K562 (cell line): ENCODE measurements at regions not wholly inside any gene's neighbourhood (a gene's known extent, or its start where the extent isn't known, plus 50 kb on each side); places are given as distances from the start of the nearest gene placed in this dataset.
A peak's percentile ranks its signal among the peaks of the same experiment; 100 is the strongest.
"Not testable (repeated sequence)": the region's sequence is repeated elsewhere in the genome, so short reads cannot be mapped to it uniquely, and the experiment has no call there.

Experiments used
- ATAC-seq: fragments of 200-7000 bp; cut with Tn5 transposase; 3 replicates; pipeline ENCODE4 v1.9.1; 2020; ENCODE audit warnings: moderate library complexity
- BruUV-seq: library from RNA; stranded (reverse); fragments of 400-500 nt; replicated peaks from 2 replicates; lab custom pipeline; 2021; lab: Mats Ljungman, UMichigan
- CTCF ChIA-PET: fragments of 300-600 bp; formaldehyde crosslinking; extraction: SDS; loops from one replicate; lab custom pipeline; 2021; ENCODE audit warnings: low intra/inter-chr PET ratio; lab: Yijun Ruan, JAX
- POLR2A ChIA-PET: fragments of 300-600, 350-650 bp; sonication (Branson Sonifier 250); formaldehyde crosslinking; extraction: SDS; loops from one replicate; lab custom pipeline; 2021; ENCODE audit warnings: antibody characterized with exemption, inconsistent platforms; lab: Yijun Ruan, JAX
- DNase-seq, 4 experiments: peaks; one replicate each; pipeline versions ENCODE4 v3.0.0 to v3.0.0-alpha.2; 2011 to 2018; ENCODE audit warnings: low spot score in 3 of 4, mixed read lengths in 3 of 4; ENCODE audit errors: extremely low read depth in 1 of 4
- FAIRE-seq: peaks from 2 replicates; lab custom pipeline; 2011; peaks lifted over from hg19 to GRCh38; lab: Jason Lieb, UNC
- H2AFZ ChIP-seq: 2 replicates; pipeline ENCODE4 v1.6.0; 2011; ENCODE audit warnings: low read depth, low read length, control low read depth, inconsistent platforms
- H3K27ac ChIP-seq: fragments of 200-600 bp; 3 replicates; pipeline ENCODE4 v1.8.0; 2011; ENCODE audit warnings: low read depth, mild to moderate bottlenecking, control low read depth, inconsistent platforms, low read length, moderate library complexity, mixed read lengths; ENCODE audit errors: extremely low read depth
- H3K27me3 ChIP-seq, 2 experiments: fragments of 300-600 bp in 1 of 2; 2 replicates in 1 of 2; 3 replicates in 1 of 2; pipeline versions ENCODE4 v1.6.0 to v1.8.0; 2011; ENCODE audit warnings: inconsistent platforms in 2 of 2, low read length in 2 of 2, mild to moderate bottlenecking in 1 of 2, mixed read lengths in 1 of 2, moderate library complexity in 1 of 2; ENCODE audit not compliant: control insufficient read depth in 2 of 2, insufficient read depth in 2 of 2
- H3K36me3 ChIP-seq: fragments of 300-600 bp; 3 replicates; pipeline ENCODE4 v1.8.0; 2011; ENCODE audit warnings: mild to moderate bottlenecking, low read length, inconsistent platforms; ENCODE audit not compliant: control insufficient read depth, insufficient read depth
- H3K4me1 ChIP-seq, 2 experiments: fragments of 200-600 bp in 1 of 2; replicated peaks in 1 of 2; 2 replicates in 1 of 2; 3 replicates in 1 of 2; pipeline versions ENCODE4 v1.5.1 to v1.8.0; 2011; ENCODE audit warnings: inconsistent platforms in 2 of 2, low read length in 2 of 2, mild to moderate bottlenecking in 1 of 2, mixed read lengths in 1 of 2, moderate library complexity in 1 of 2; ENCODE audit not compliant: control insufficient read depth in 2 of 2, insufficient read depth in 2 of 2
- H3K4me2 ChIP-seq: 2 replicates; pipeline ENCODE4 v1.6.1; 2011; ENCODE audit warnings: low read length, control low read depth, inconsistent platforms, mixed read lengths; ENCODE audit not compliant: insufficient read depth
- H3K4me3 ChIP-seq: fragments of 200-600 bp; sonication (generic), shearing (Covaris generic); 2 replicates; pipeline ENCODE4 v1.5.1; 2016; ENCODE audit warnings: control low read depth, inconsistent platforms
- H3K79me2 ChIP-seq: fragments of 200-600 bp; 3 replicates; pipeline ENCODE4 v1.8.0; 2011; ENCODE audit warnings: low read length, inconsistent platforms; ENCODE audit not compliant: control insufficient read depth, insufficient read depth
- H3K9ac ChIP-seq, 2 experiments: 2 replicates each; pipeline versions ENCODE4 v1.6.0 to v1.6.1; 2011; ENCODE audit warnings: low read depth in 2 of 2, low read length in 2 of 2, control low read depth in 1 of 2, inconsistent platforms in 1 of 2, mild to moderate bottlenecking in 1 of 2, mixed read lengths in 1 of 2; ENCODE audit not compliant: insufficient read depth in 1 of 2
- H3K9me1 ChIP-seq: one replicate; pipeline ENCODE4 v1.6.0; 2011; ENCODE audit warnings: inconsistent platforms, mild to moderate bottlenecking, low read length, moderate library complexity; ENCODE audit not compliant: control insufficient read depth, insufficient read depth
- H3K9me3 ChIP-seq: replicated peaks from 2 replicates; pipeline ENCODE4 v1.5.1; 2011; ENCODE audit warnings: low read depth, low read length, inconsistent platforms; ENCODE audit not compliant: control insufficient read depth, insufficient read depth
- H4K20me1 ChIP-seq: replicated peaks from 2 replicates; pipeline ENCODE4 v1.6.1; 2011; ENCODE audit warnings: low read length, inconsistent platforms, mixed read lengths; ENCODE audit not compliant: control insufficient read depth, insufficient read depth
- ARID1B ChIP-seq: fragments of 450-650 bp; IDR thresholded peaks from 2 replicates; pipeline ENCODE4 v1.6.1; 2016; ENCODE audit warnings: antibody characterized with exemption, mild to moderate bottlenecking, inconsistent platforms
- ATF7 ChIP-seq: fragments of 450-650 bp; IDR thresholded peaks from 2 replicates; pipeline ENCODE4 v1.7.1; 2014; ENCODE audit warnings: mild to moderate bottlenecking, moderate library complexity
- CBFA2T2 ChIP-seq: fragments of 450-650 bp; conservative IDR thresholded peaks from 2 replicates; pipeline ENCODE4 v1.6.1; 2017; ENCODE audit warnings: mild to moderate bottlenecking
- CBFA2T3 ChIP-seq: fragments of 450-650 bp; IDR thresholded peaks from 2 replicates; pipeline ENCODE4 v1.6.1; 2017
- DPF2 ChIP-seq: fragments of 450-650 bp; IDR thresholded peaks from 2 replicates; pipeline ENCODE4 v1.6.1; 2016
- EGR1 ChIP-seq: fragments of 450-650 bp; conservative IDR thresholded peaks from 2 replicates; pipeline ENCODE4 v1.6.1; 2017; ENCODE audit warnings: mild to moderate bottlenecking
- ESRRA ChIP-seq: fragments of 450-650 bp; IDR thresholded peaks from 2 replicates; pipeline ENCODE4 v1.6.1; 2014; ENCODE audit warnings: low read depth, mild to moderate bottlenecking, moderate library complexity, borderline replicate concordance
- FOSL1 ChIP-seq: fragments of 200-800 bp; sonication (Bioruptor generic); conservative IDR thresholded peaks from 2 replicates; pipeline ENCODE4 v1.6.1; 2016; ENCODE audit warnings: missing genetic modification characterization, missing compliant biosample characterization
- HDAC1 ChIP-seq, 2 experiments: fragments of 450-650 bp; IDR thresholded peaks; 2 replicates each; pipeline ENCODE4 v1.6.1; 2016 to 2017; ENCODE audit warnings: inconsistent platforms in 1 of 2, mild to moderate bottlenecking in 1 of 2, moderate library complexity in 1 of 2
- KDM1A ChIP-seq, 2 experiments: fragments of 450-650 bp; IDR thresholded peaks; 2 replicates each; pipeline ENCODE4 v1.6.1; 2016; ENCODE audit warnings: mild to moderate bottlenecking in 2 of 2
- LCOR ChIP-seq: sonication (generic); formaldehyde crosslinking; IDR thresholded peaks from 2 replicates; pipeline ENCODE4 v1.8.0; 2022; ENCODE audit warnings: mild to moderate bottlenecking, missing genetic modification reagents
- LEF1 ChIP-seq: fragments of 450-650 bp; IDR thresholded peaks from 2 replicates; pipeline ENCODE4 v1.6.1; 2016; ENCODE audit warnings: mild to moderate bottlenecking
- NCOR1 ChIP-seq: fragments of 450-650 bp; IDR thresholded peaks from 2 replicates; pipeline ENCODE4 v1.6.1; 2016; ENCODE audit warnings: mild to moderate bottlenecking, moderate library complexity
- NR2C1 ChIP-seq, 2 experiments: fragments of 450-650 bp; IDR thresholded peaks; 2 replicates each; pipeline ENCODE4 v1.6.1; 2017; ENCODE audit warnings: mild to moderate bottlenecking in 2 of 2, antibody characterized with exemption in 1 of 2, inconsistent platforms in 1 of 2, missing compliant biosample characterization in 1 of 2, missing genetic modification characterization in 1 of 2
- NR2C2 ChIP-seq, 2 experiments: fragments of 200-800 bp in 1 of 2; sonication (Bioruptor generic) in 1 of 2; sonication (generic) in 1 of 2; formaldehyde crosslinking in 1 of 2; IDR thresholded peaks; 2 replicates each; pipeline versions ENCODE4 v1.6.1 to v1.8.0; 2016 to 2022; ENCODE audit warnings: mild to moderate bottlenecking in 1 of 2, missing compliant biosample characterization in 1 of 2, missing genetic modification characterization in 1 of 2, missing genetic modification reagents in 1 of 2
- SMARCA4 ChIP-seq: fragments of 450-650 bp; IDR thresholded peaks from 2 replicates; pipeline ENCODE4 v1.6.1; 2016
- TAL1 ChIP-seq: fragments of 450-650 bp; IDR thresholded peaks from 2 replicates; pipeline ENCODE4 v1.6.1; 2016; ENCODE audit warnings: mild to moderate bottlenecking
- TBL1XR1 ChIP-seq, 2 experiments: IDR thresholded peaks; 2 replicates each; pipeline ENCODE4 v1.6.1; 2012; ENCODE audit warnings: improper control_type of control experiment in 2 of 2, low read length in 2 of 2, mild to moderate bottlenecking in 1 of 2
- ZNF384 ChIP-seq: IDR thresholded peaks from 2 replicates; pipeline ENCODE4 v1.6.1; 2012; ENCODE audit warnings: low read depth, low read length, improper control_type of control experiment
- WGBS: fragments of 100-300 bp; shearing (Covaris generic); methylation state at CpG from one replicate; pipeline ENCODE4 v1.1.6; 2016; ENCODE audit warnings: low coverage, mixed read lengths; ENCODE audit not compliant: insufficient coverage; ENCODE audit errors: missing lambda C conversion rate; 5-methylcytosine and 5-hydroxymethylcytosine counted together
- in situ Hi-C: fragments of 300-500 bp; cut with MboI; formaldehyde crosslinking; loops from 4 replicates; pipeline ENCODE4 v1.15.0; 2018; ENCODE audit warnings: inconsistent platforms, mixed read lengths
- intact Hi-C: fragments of 100-400 bp; cut with micrococcal nuclease; formaldehyde crosslinking; loops from 2 replicates; pipeline ENCODE4 v1.14.2; 2022
- TF ChIP-seq, protein P1 (sequence below): sonication (generic); IDR thresholded peaks from 2 replicates; pipeline ENCODE4 v1.6.1; 2016
- TF ChIP-seq, protein P2 (sequence below), 2 experiments: fragments of 450-650 bp in 1 of 2; sonication (generic) in 1 of 2; formaldehyde crosslinking in 1 of 2; IDR thresholded peaks in 1 of 2; conservative IDR thresholded peaks in 1 of 2; 2 replicates each; pipeline versions ENCODE4 v1.6.1 to v1.8.1; 2016 to 2023; ENCODE audit warnings: mild to moderate bottlenecking in 2 of 2, moderate library complexity in 2 of 2, inconsistent platforms in 1 of 2, missing genetic modification reagents in 1 of 2

DNA sequence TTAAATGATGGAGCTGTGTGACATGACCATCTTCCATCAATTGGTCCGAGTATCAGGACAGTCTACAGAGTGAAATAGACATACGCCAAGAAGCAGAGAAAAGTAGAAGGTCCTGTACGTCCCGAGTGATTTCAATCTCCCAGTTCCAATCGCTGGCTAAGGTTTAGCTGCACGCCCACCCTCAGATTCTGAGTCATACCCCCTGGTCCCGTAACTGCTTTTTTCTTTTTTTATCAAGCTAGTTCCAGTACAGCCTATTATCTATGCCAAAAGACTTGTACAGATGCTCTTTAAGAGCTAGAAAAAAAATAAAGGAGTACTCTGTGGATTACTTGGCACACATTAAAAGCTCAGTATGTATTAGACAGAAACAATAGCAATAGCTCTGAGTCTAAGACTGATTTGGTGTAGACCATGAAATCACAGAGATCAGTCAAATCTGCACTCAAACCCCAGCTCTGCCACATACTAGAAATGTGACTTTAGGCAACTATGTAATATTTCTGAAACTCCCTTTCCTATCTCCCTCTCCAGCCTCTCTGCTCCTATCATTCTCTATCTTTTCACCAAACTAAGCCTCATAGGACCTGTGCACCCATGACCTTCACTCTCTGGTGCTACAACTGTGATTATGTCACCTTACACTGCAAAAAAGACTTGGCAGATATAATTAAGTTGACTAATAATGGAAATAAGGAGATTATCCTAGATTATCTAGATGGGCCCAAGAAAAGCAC is 63.0 kb upstream of the SRRM3 start:
- H3K9me1 ChIP-seq; CTCF ChIA-PET; BruUV-seq; H3K27ac ChIP-seq; H4K20me1 ChIP-seq; H3K9ac ChIP-seq; in situ Hi-C loops; H3K27me3 ChIP-seq; H3K9me3 ChIP-seq; intact Hi-C loops; H3K79me2 ChIP-seq; H3K4me3 ChIP-seq; H3K36me3 ChIP-seq; TF ChIP-seq NR2C1 (IDR thresholded peaks at IDR 0.05); NR2C2 (CRISPR knock-in tag; IDR thresholded peaks at IDR 0.05): not testable (repeated sequence)
- peak in 3 of 4 experiments; percentile 22 to 62 (median 35) for DNase-seq
- POLR2A ChIA-PET = interaction anchor here (0.6 to 1.4 kb wide), 6 partner anchors 10 to 46 kb away, joined by 3 to 4 read pairs (median 3); no protein-coding TSS in a partner anchor
- FAIRE-seq = peak; percentile 15
- 5% methylated on average over 7 of the region's 7 CpGs for WGBS
- peak overlapping the region; percentile 42 for H2AFZ ChIP-seq
- H3K4me1 ChIP-seq = peaks cover 3 to 26% of the 10 kb centered on the region in 2 experiments; a peak in 3 of 5 replicates
- H3K4me2 ChIP-seq = peak overlapping the region; percentile 32; the same call in 1 of the 2 replicates
- ATAC-seq = peak; percentile 36
- TF ChIP-seq EGR1 (peak; percentile 61), CBFA2T2 (peak; percentile 48), ESRRA (peak; percentile 50; the same call in 1 of the 2 replicates), LCOR (CRISPR knock-in tag) (0 out of 2 replicates have a peak, but pooled peaks have one; percentile 26), DPF2 (peak; percentile 39; the same call in 1 of the 2 replicates), FOSL1 (tag) (0 out of 2 replicates have a peak, but pooled peaks have one; percentile 32), NR2C1 (tag; IDR thresholded peaks at IDR 0.05) (0 out of 2 replicates have a peak, but pooled peaks have one; percentile 26), LEF1 (0 out of 2 replicates have a peak, but pooled peaks have one; percentile 14), SMARCA4 (0 out of 2 replicates have a peak, but pooled peaks have one; percentile 5), TAL1 (0 out of 2 replicates have a peak, but pooled peaks have one; percentile 22), NR2C2 (tag; IDR thresholded peaks at IDR 0.05) (0 out of 2 replicates have a peak, but pooled peaks have one; percentile 19), HDAC1 (IDR thresholded peaks at IDR 0.05) (peak in 1 of 2 experiments; percentile 57; a peak in 2 of 4 replicates), KDM1A (IDR thresholded peaks at IDR 0.05) (peak; percentile 75 to 82), ZNF384 (peak; percentile 70), NCOR1 (0 out of 2 replicates have a peak, but pooled peaks have one; percentile 1), CBFA2T3 (peak; percentile 62), ATF7 (0 out of 2 replicates have a peak, but pooled peaks have one; percentile 15), TBL1XR1 (IDR thresholded peaks at IDR 0.05; ENCODE audit: low read length in 2 of 2) (0 out of 4 replicates have a peak, but pooled peaks of 1 of the 2 experiments have one; percentile 17), ARID1B (peak; percentile 52)
- TF ChIP-seq, protein P1, sequence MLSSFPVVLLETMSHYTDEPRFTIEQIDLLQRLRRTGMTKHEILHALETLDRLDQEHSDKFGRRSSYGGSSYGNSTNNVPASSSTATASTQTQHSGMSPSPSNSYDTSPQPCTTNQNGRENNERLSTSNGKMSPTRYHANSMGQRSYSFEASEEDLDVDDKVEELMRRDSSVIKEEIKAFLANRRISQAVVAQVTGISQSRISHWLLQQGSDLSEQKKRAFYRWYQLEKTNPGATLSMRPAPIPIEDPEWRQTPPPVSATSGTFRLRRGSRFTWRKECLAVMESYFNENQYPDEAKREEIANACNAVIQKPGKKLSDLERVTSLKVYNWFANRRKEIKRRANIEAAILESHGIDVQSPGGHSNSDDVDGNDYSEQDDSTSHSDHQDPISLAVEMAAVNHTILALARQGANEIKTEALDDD = peak; percentile 2; the same call in 1 of the 2 replicates
- TF ChIP-seq, protein P2, sequence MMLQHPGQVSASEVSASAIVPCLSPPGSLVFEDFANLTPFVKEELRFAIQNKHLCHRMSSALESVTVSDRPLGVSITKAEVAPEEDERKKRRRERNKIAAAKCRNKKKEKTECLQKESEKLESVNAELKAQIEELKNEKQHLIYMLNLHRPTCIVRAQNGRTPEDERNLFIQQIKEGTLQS (IDR thresholded peaks at IDR 0.05) = peak; percentile 56
- TF ChIP-seq, protein P2 (CRISPR knock-in tag; conservative IDR thresholded peaks at IDR 0.05) = not testable (repeated sequence)
